Left lung (tissue), 4 donors: ENCODE measurements at regions not wholly inside any gene's neighbourhood (a gene's known extent, or its start where the extent isn't known, plus 50 kb on each side); places are given as distances from the start of the nearest gene placed in this dataset.
A peak's percentile ranks its signal among the peaks of the same experiment; 100 is the strongest.

Experiments
- ATAC-seq: fragments of 200-7000 bp; cut with Tn5 transposase; one replicate; pipeline ENCODE4 v1.9.1; 2020; ENCODE audit warnings: moderate library complexity
- DNase-seq, 4 donors: peaks; one replicate each; pipeline ENCODE4 v3.0.0-alpha.2; 2013 to 2020
- H3K27ac ChIP-seq, 2 donors: fragments of 200-600 bp; sonication (generic) in 1 of 2; one replicate each; pipeline versions ENCODE4 v1.5.0 to v1.8.0; 2020 to 2021
- H3K27me3 ChIP-seq, 2 donors: fragments of 200-600 bp; sonication (generic) in 1 of 2; one replicate each; pipeline versions ENCODE4 v1.5.0 to v1.8.0; 2020 to 2021
- H3K36me3 ChIP-seq, 2 donors: fragments of 200-600 bp; sonication (generic) in 1 of 2; one replicate each; pipeline versions ENCODE4 v1.5.0 to v1.8.0; 2020 to 2021
- H3K4me1 ChIP-seq, 2 donors: fragments of 200-600 bp; one replicate each; pipeline ENCODE4 v1.8.0; 2021
- H3K4me3 ChIP-seq, 2 donors: fragments of 200-600 bp; sonication (generic) in 1 of 2; one replicate each; pipeline versions ENCODE4 v1.5.0 to v1.8.0; 2020 to 2021; ENCODE audit warnings: mild to moderate bottlenecking in 1 of 2
- H3K9me3 ChIP-seq, 2 donors: fragments of 200-600 bp; sonication (generic) in 1 of 2; one replicate each; pipeline versions ENCODE4 v1.5.0 to v1.8.0; 2020 to 2021
- intact Hi-C, 2 donors: fragments of 100-400 bp; cut with DNase I; formaldehyde crosslinking; loops; one replicate each; pipeline versions ENCODE4 v1.11.2 to v1.14.2; 2022
- TF ChIP-seq, protein P1 (sequence below), 2 donors: fragments of 200-600 bp; sonication (generic) in 1 of 2; IDR thresholded peaks; one replicate each; pipeline versions ENCODE4 v1.5.0 to v1.8.0; 2021; ENCODE audit warnings: antibody characterized with exemption in 2 of 2
- donor health status: DM: no; HTN: yes; CAD: no.
- donor health status: DM: no; HTN: no; CAD: no.

- H3K4me1 ChIP-seq: no peaks in the 10 kb centered on the region
- H3K36me3 ChIP-seq: no peaks in the 10 kb centered on the region
- H3K9me3 ChIP-seq: peaks cover 0 to 8% of the 10 kb centered on the region in 2 donors
- TF ChIP-seq, protein P1, sequence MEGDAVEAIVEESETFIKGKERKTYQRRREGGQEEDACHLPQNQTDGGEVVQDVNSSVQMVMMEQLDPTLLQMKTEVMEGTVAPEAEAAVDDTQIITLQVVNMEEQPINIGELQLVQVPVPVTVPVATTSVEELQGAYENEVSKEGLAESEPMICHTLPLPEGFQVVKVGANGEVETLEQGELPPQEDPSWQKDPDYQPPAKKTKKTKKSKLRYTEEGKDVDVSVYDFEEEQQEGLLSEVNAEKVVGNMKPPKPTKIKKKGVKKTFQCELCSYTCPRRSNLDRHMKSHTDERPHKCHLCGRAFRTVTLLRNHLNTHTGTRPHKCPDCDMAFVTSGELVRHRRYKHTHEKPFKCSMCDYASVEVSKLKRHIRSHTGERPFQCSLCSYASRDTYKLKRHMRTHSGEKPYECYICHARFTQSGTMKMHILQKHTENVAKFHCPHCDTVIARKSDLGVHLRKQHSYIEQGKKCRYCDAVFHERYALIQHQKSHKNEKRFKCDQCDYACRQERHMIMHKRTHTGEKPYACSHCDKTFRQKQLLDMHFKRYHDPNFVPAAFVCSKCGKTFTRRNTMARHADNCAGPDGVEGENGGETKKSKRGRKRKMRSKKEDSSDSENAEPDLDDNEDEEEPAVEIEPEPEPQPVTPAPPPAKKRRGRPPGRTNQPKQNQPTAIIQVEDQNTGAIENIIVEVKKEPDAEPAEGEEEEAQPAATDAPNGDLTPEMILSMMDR (IDR thresholded peaks at IDR 0.05): no peak
- ATAC-seq: no peak
- peak in 1 of 4 donors; percentile 37 for DNase-seq
- intact Hi-C loops: no loop called here
- H3K4me3 ChIP-seq: no peak overlapping the region
- no peak overlapping the region for H3K27ac ChIP-seq
- H3K27me3 ChIP-seq: no peaks in the 10 kb centered on the region
These were observed 263.3 kb downstream of the MYCN start for GRCh38 chr2:16203691-16204090.

DNA sequence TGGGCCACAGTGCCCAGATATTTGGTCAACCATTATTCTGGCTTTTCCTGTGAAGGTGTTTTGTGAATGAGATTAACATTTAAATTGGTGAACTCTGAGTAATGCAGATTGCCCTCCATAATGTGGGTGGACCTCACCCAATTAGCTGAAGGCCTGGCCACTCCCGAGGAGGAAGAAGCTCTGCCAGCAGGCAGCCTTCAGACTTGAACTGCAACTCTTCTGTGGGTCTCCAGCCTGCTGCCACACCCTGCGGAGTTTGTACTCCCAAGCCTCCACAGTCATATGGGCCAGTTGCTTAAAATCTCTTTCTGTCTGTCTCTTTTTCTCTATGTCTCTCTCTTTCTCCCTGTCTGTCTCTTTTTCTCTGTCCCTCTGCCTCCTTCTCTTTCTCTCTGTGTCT, 262.7 kb downstream of the MYCN start:
- H3K27me3 ChIP-seq: no peaks in the 10 kb centered on the region
- H3K27ac ChIP-seq: no peak overlapping the region
- H3K4me1 ChIP-seq: no peaks in the 10 kb centered on the region
- no peaks in the 10 kb centered on the region for H3K36me3 ChIP-seq
- TF ChIP-seq, protein P1 (IDR thresholded peaks at IDR 0.05): no peak
- intact Hi-C loops: no loop called here
- no peak overlapping the region for H3K4me3 ChIP-seq
- no peak for DNase-seq
- no peak for ATAC-seq
- H3K9me3 ChIP-seq: peaks cover 0 to 2% of the 10 kb centered on the region in 2 donors

DNA sequence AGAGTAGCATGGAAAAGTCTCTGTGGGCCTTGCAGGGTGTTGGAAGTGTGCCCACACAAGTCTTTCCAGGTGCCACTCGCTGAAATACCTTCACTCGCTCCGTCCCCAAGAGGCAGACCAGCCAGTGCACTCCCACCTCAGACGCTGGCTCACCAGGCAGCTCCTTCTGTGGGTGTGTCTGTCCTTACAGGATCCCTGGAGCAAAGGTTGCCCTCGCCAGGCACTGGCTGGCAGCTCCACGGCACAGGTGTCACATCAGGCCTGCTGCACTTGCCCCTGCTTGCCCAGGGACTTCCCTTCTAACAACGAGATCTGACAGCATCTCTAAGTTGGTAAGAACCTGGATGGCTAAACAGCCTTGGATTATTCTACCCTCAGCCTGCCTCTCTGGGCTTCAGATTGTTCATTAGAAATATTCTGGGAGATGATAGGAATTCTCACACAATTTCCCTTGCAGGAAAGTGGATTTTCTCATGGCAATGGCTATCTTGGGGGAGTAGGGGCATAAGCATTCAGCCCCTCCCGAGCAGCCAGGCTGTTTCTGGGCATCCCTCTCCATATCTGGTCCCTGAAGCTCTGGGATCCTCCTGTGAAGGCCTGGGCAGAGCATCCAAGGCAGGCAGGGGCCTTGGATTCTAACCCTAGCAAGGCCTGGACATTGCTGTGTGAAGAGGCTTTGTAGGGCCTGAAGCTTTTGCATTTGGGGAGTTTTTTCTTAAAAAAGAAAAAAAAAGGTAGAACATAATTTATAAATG, 262.1 kb downstream of the MYCN start:
- no peak overlapping the region for H3K27ac ChIP-seq
- intact Hi-C loops: no loop called here

DNA sequence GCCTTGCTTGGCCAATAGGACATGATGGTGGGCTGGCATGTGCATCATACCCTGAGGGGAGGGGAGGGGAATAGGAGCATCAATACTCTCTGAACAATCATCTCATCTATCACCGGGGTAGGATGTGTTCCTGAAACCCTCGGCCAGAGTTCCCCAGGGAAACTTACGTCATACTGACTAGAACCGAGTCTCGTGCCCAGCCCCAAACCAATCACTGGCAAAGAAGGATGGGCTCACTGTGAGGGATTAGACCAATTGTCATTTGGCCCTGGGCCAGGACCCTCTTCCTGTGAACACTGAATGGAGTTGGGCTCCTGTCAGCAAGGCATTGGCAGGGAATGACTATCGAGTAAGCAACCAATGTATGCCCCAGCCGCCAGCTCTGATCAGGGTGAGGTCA, 261.5 kb downstream of the MYCN start:
- ATAC-seq: no peak
- Histone ChIP-seq H3K4me3 (no peak overlapping the region), H3K36me3 (no peaks in the 10 kb centered on the region), H3K9me3 (no peaks in the 10 kb centered on the region), H3K27ac (no peak overlapping the region), H3K27me3 (no peaks in the 10 kb centered on the region), H3K4me1 (no peaks in the 10 kb centered on the region)
- TF ChIP-seq, protein P1 (IDR thresholded peaks at IDR 0.05): no peak
- intact Hi-C loops: no loop called here
- DNase-seq: peak in 1 of 4 donors; percentile 27

More for the DNA sequence above, 262.1 kb downstream of the MYCN start:
- ATAC-seq (no peak), DNase-seq (peak in 1 of 4 donors; percentile 32)
- Histone ChIP-seq H3K4me3 (no peak overlapping the region), H3K27me3 (no peaks in the 10 kb centered on the region), H3K9me3 (no peaks in the 10 kb centered on the region), H3K4me1 (no peaks in the 10 kb centered on the region), H3K36me3 (no peaks in the 10 kb centered on the region)
- TF ChIP-seq, protein P1 (IDR thresholded peaks at IDR 0.05): no peak

GRCh38 chr2:16200554-16201193, 260.3 kb downstream of the MYCN start:
- Histone ChIP-seq H3K27me3 (no peaks in the 10 kb centered on the region), H3K4me3 (no peak overlapping the region), H3K9me3 (no peaks in the 10 kb centered on the region), H3K36me3 (no peaks in the 10 kb centered on the region), H3K4me1 (no peaks in the 10 kb centered on the region), H3K27ac (no peak overlapping the region)
- ATAC-seq: no peak
- DNase-seq: no peak
- TF ChIP-seq, protein P1 (IDR thresholded peaks at IDR 0.05): no peak
- intact Hi-C loops: no loop called here
